RPMI7951 (cell line): ENCODE measurements at regions not wholly inside any gene's neighbourhood (a gene's known extent, or its start where the extent isn't known, plus 50 kb on each side); places are given as distances from the start of the nearest gene placed in this dataset.

Experiments
- DNase-seq: peaks from one replicate; pipeline ENCODE4 v3.0.0-alpha.2; 2012; ENCODE audit warnings: low read depth

- DNase-seq, result no peak
These were observed 200.5 kb upstream of the POU3F2 start for GRCh38 chr6:98633886-98634285.

GRCh38 chr6:98634569-98634968, 199.8 kb upstream of the POU3F2 start:
- DNase-seq, result no peak

- DNase-seq, result no peak
These were observed 199.2 kb upstream of the POU3F2 start for GRCh38 chr6:98635191-98635590.

- no peak for DNase-seq
These were observed 197.4 kb upstream of the POU3F2 start for GRCh38 chr6:98636941-98637340.

- DNase-seq, result no peak
These were observed 195.2 kb upstream of the POU3F2 start for GRCh38 chr6:98639089-98639635.

- DNase-seq, result no peak
These were observed 194.0 kb upstream of the POU3F2 start for GRCh38 chr6:98640366-98640765.

- DNase-seq, result peak; percentile 62
These were observed 192.2 kb upstream of the POU3F2 start for GRCh38 chr6:98641949-98642719.

GRCh38 chr6:98644063-98644462, 190.3 kb upstream of the POU3F2 start:
- no peak for DNase-seq

GRCh38 chr6:98648211-98648914, 186.0 kb upstream of the POU3F2 start:
- DNase-seq, result no peak

- DNase-seq, result no peak
These were observed 183.4 kb upstream of the POU3F2 start for GRCh38 chr6:98650941-98651340.

GRCh38 chr6:98653179-98653578, 181.2 kb upstream of the POU3F2 start:
- no peak for DNase-seq

- DNase-seq, result peak; percentile 23
These were observed 176.6 kb upstream of the POU3F2 start for GRCh38 chr6:98657764-98658163.

GRCh38 chr6:98669371-98669770, 165.0 kb upstream of the POU3F2 start:
- DNase-seq, result no peak

- no peak for DNase-seq
These were observed 164.2 kb upstream of the POU3F2 start for GRCh38 chr6:98670045-98670746.

GRCh38 chr6:98672681-98673475, 161.5 kb upstream of the POU3F2 start:
- no peak for DNase-seq

- DNase-seq, result peak; percentile 16
These were observed 155.9 kb upstream of the POU3F2 start for GRCh38 chr6:98678481-98678880.

- DNase-seq, result no peak
These were observed 148.3 kb upstream of the POU3F2 start for GRCh38 chr6:98686008-98686601.

- no peak for DNase-seq
These were observed 146.6 kb upstream of the POU3F2 start for GRCh38 chr6:98687752-98688151.

GRCh38 chr6:98695091-98695801, 139.1 kb upstream of the POU3F2 start:
- no peak for DNase-seq

- no peak for DNase-seq
These were observed 123.0 kb upstream of the POU3F2 start for GRCh38 chr6:98711380-98711779.

GRCh38 chr6:98716341-98716740, 118.0 kb upstream of the POU3F2 start:
- DNase-seq, result no peak
